Heart left ventricle (tissue), 13 donors: ENCODE measurements at regions not wholly inside any gene's neighbourhood (a gene's known extent, or its start where the extent isn't known, plus 50 kb on each side); places are given as distances from the start of the nearest gene placed in this dataset.

ENCODE experiments used
- POLR2A ChIP-seq, 2 donors: fragments of 450-650 bp; IDR thresholded peaks; one replicate each; pipeline ENCODE4 v1.6.1; 2017; ENCODE audit warnings: antibody characterized with exemption in 2 of 2, mild to moderate bottlenecking in 2 of 2, moderate library complexity in 2 of 2
- TF ChIP-seq, protein P1 (sequence below), 12 donors: fragments of 200-600 bp; sonication (generic) in 4 of 12; IDR thresholded peaks; one replicate each; pipeline versions ENCODE4 v1.5.0 to v1.8.0; 2018 to 2022; ENCODE audit warnings: antibody characterized with exemption in 12 of 12, mild to moderate bottlenecking in 5 of 12
- donor health status: ischemic (EF 13 %, LVEDD 7.1; RV severe dilation, severe dysfunction).
- donor health status: DM: no; HTN: yes; CAD: no.
- donor health status: DM: no; HTN: no; CAD: no.
- donor health status: ischemic (EF 25% LVEDD 6.9; RV normal size, moderate dysfunction).
- donor health status: ischemic (EF 25% LVEDD 5.7; RV mildly dilated, moderate dysfunction).
- donor health status: ischemic (EF 35%, LVEDD 5.7; RV mildly dilated, moderate dysfunction).
- donor health status: nonischemic (EF 11% LVEDD 7.7; RV severe dilation, severe dysfunction).
- donor health status: DM: yes; HTN: yes; CAD: no.
- donor health status: PGD.
- donor health status: ischemic (EF 29% LVEDD 5.4; RV normal size, mild dysfunction).
- donor health status: nonischemic (EF 23%, LVEDD 6.1; RV moderate dilation, normal function).

GRCh38 chr12:78760906-78761305 is 103.7 kb upstream of the SYT1 start:
- TF ChIP-seq, protein P1, sequence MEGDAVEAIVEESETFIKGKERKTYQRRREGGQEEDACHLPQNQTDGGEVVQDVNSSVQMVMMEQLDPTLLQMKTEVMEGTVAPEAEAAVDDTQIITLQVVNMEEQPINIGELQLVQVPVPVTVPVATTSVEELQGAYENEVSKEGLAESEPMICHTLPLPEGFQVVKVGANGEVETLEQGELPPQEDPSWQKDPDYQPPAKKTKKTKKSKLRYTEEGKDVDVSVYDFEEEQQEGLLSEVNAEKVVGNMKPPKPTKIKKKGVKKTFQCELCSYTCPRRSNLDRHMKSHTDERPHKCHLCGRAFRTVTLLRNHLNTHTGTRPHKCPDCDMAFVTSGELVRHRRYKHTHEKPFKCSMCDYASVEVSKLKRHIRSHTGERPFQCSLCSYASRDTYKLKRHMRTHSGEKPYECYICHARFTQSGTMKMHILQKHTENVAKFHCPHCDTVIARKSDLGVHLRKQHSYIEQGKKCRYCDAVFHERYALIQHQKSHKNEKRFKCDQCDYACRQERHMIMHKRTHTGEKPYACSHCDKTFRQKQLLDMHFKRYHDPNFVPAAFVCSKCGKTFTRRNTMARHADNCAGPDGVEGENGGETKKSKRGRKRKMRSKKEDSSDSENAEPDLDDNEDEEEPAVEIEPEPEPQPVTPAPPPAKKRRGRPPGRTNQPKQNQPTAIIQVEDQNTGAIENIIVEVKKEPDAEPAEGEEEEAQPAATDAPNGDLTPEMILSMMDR (IDR thresholded peaks at IDR 0.05), result no peak
- no peak for TF ChIP-seq POLR2A (IDR thresholded peaks at IDR 0.05)
